Left ventricle myocardium inferior (tissue), 1 donor: ENCODE measurements at regions not wholly inside any gene's neighbourhood (a gene's known extent, or its start where the extent isn't known, plus 50 kb on each side); places are given as distances from the start of the nearest gene placed in this dataset.
A peak's percentile ranks its signal among the peaks of the same experiment; 100 is the strongest.

ENCODE experiments used
- DNase-seq: peaks from one replicate; pipeline ENCODE4 v3.0.0-alpha.2; 2020
- H3K27ac ChIP-seq: fragments of 200-600 bp; replicated peaks from 2 replicates; pipeline ENCODE4 v1.8.0; 2021
- H3K27me3 ChIP-seq: fragments of 200-600 bp; 2 replicates; pipeline ENCODE4 v1.8.0; 2021; ENCODE audit warnings: low read depth
- H3K36me3 ChIP-seq: fragments of 200-600 bp; 2 replicates; pipeline ENCODE4 v1.8.0; 2021
- H3K4me1 ChIP-seq: fragments of 200-600 bp; 2 replicates; pipeline ENCODE4 v1.8.0; 2021
- H3K4me3 ChIP-seq: fragments of 200-600 bp; 2 replicates; pipeline ENCODE4 v1.8.0; 2021; ENCODE audit warnings: mild to moderate bottlenecking, moderate library complexity
- H3K9me3 ChIP-seq: fragments of 200-600 bp; replicated peaks from 2 replicates; pipeline ENCODE4 v1.8.0; 2021
- intact Hi-C: fragments of 100-400 bp; cut with micrococcal nuclease; formaldehyde crosslinking; loops from one replicate; pipeline ENCODE4 v1.11.0; 2022
- TF ChIP-seq, protein P1 (sequence below): fragments of 200-600 bp; IDR thresholded peaks from 2 replicates; pipeline ENCODE4 v1.8.0; 2021; ENCODE audit warnings: antibody characterized with exemption, mild to moderate bottlenecking, borderline replicate concordance
- donor health status: DM: no; HTN: yes; CAD: no; lungs with severe emphysema.

- no peaks in the 10 kb centered on the region for H3K9me3 ChIP-seq
- H3K27ac ChIP-seq = peak overlapping the region; percentile 62
- TF ChIP-seq, protein P1, sequence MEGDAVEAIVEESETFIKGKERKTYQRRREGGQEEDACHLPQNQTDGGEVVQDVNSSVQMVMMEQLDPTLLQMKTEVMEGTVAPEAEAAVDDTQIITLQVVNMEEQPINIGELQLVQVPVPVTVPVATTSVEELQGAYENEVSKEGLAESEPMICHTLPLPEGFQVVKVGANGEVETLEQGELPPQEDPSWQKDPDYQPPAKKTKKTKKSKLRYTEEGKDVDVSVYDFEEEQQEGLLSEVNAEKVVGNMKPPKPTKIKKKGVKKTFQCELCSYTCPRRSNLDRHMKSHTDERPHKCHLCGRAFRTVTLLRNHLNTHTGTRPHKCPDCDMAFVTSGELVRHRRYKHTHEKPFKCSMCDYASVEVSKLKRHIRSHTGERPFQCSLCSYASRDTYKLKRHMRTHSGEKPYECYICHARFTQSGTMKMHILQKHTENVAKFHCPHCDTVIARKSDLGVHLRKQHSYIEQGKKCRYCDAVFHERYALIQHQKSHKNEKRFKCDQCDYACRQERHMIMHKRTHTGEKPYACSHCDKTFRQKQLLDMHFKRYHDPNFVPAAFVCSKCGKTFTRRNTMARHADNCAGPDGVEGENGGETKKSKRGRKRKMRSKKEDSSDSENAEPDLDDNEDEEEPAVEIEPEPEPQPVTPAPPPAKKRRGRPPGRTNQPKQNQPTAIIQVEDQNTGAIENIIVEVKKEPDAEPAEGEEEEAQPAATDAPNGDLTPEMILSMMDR = no peak
- peaks cover 37% of the 10 kb centered on the region for H3K4me1 ChIP-seq
- H3K27me3 ChIP-seq = no peaks in the 10 kb centered on the region
- no peaks in the 10 kb centered on the region for H3K36me3 ChIP-seq
- intact Hi-C loops = no loop called here
- no peak overlapping the region for H3K4me3 ChIP-seq
- DNase-seq = no peak
These were observed 211.3 kb downstream of the SKIDA1 start for GRCh38 chr10:21314111-21314626.

DNA sequence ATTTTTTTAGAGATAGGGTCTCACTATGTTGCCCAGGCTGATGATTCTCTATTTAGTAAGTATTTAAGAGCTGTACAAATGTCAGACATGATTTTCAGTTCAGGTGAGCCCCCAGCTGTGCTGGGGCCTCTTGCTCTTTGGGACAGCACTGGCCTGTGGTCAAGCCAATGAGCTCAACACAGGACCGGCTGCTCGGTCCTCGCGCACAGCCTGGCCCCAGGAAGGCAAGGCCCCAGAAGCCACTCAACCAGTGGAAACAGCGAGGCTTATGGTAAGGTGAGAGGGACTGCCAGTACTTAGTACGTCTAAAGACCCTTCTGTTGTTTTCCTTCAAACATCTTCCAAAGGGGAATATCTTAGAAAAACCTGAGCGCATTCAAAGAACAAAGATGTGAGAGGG lies 211.8 kb downstream of the SKIDA1 start:
- Histone ChIP-seq H3K9me3 (no peaks in the 10 kb centered on the region), H3K36me3 (no peaks in the 10 kb centered on the region), H3K4me1 (peaks cover 34% of the 10 kb centered on the region), H3K27ac (peak overlapping the region; percentile 62), H3K27me3 (no peaks in the 10 kb centered on the region), H3K4me3 (no peak overlapping the region)
- no peak for DNase-seq
- intact Hi-C loops = no loop called here
- TF ChIP-seq, protein P1 = no peak

DNA sequence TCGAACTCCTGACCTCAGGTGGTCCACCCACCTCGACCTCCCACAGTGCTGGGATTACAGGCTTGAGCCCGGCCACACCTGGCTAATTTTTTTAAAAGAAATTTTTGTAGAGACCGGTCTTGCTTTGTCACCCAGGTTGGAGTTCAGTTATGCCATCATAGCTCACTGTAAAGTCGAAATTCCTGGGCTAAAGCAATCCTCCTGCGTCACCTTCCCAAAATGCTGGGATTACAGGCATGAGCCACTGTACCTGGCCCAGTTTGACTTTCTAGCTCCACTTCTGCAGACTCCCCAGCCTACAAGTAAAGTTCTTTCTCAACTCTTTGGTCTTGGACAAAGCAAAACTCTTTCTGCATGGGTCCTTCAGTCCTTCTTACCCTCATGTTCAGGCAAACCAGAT lies 214.1 kb downstream of the SKIDA1 start:
- H3K36me3 ChIP-seq = no peaks in the 10 kb centered on the region
- peaks cover 30% of the 10 kb centered on the region for H3K4me1 ChIP-seq
- no peak for DNase-seq
- TF ChIP-seq, protein P1 = no peak
- intact Hi-C loops = no loop called here
- H3K27ac ChIP-seq = no peak overlapping the region
- H3K9me3 ChIP-seq = no peaks in the 10 kb centered on the region
- H3K27me3 ChIP-seq = no peaks in the 10 kb centered on the region
- no peak overlapping the region for H3K4me3 ChIP-seq

DNA sequence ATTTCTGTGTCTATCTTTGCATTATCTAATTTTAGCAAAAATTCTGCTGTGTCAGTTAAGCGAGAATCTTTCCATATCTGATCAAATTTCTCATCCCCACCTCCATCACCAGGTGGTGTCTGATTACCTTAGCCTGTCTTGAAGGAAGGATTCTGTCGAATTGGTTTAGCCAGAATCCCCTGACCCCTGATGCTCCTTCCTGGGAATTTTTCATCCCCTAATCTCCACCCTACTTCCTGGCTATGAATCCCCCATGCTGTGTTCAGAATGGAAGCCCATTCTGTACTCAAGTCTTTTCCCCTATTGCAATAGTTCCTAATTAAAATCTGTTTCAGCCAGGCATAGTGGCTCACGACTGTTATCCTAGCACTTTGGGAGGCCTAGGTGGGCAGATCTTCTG lies 216.1 kb downstream of the SKIDA1 start:
- Histone ChIP-seq H3K36me3 (no peaks in the 10 kb centered on the region), H3K4me1 (peaks cover 10% of the 10 kb centered on the region), H3K27me3 (no peaks in the 10 kb centered on the region), H3K4me3 (no peak overlapping the region), H3K27ac (no peak overlapping the region), H3K9me3 (no peaks in the 10 kb centered on the region)
- TF ChIP-seq, protein P1 = no peak
- intact Hi-C loops = no loop called here
- no peak for DNase-seq

- no peak for DNase-seq
- Histone ChIP-seq H3K27me3 (no peaks in the 10 kb centered on the region), H3K27ac (no peak overlapping the region), H3K9me3 (no peaks in the 10 kb centered on the region), H3K4me1 (peaks cover 5% of the 10 kb centered on the region), H3K4me3 (no peak overlapping the region), H3K36me3 (no peaks in the 10 kb centered on the region)
- TF ChIP-seq, protein P1 = no peak
- intact Hi-C loops = no loop called here
These were observed 216.5 kb downstream of the SKIDA1 start for GRCh38 chr10:21308946-21309345.
